NK-92 treated with Interleukin-12 subunit alpha and Interleukin-12 subunit beta, amount 100 ng/mL, for 24 hours (cell line): ENCODE measurements at regions not wholly inside any gene's neighbourhood (a gene's known extent, or its start where the extent isn't known, plus 50 kb on each side); places are given as distances from the start of the nearest gene placed in this dataset.

Experiments
- DNase-seq: peaks from one replicate; lab custom pipeline; 2025; lab: John Stamatoyannopoulos, UW

- no peak for DNase-seq
These were observed 232.7 kb upstream of the COPS8 start for GRCh38 chr2:236852977-236853374.

GRCh38 chr2:236853585-236854051 is 232.1 kb upstream of the COPS8 start:
- DNase-seq, result no peak

- DNase-seq, result no peak
These were observed 230.4 kb upstream of the COPS8 start for GRCh38 chr2:236855176-236855865.

GRCh38 chr2:236855866-236856847 is 229.5 kb upstream of the COPS8 start:
- DNase-seq, result no peak

GRCh38 chr2:236856848-236857235 is 228.8 kb upstream of the COPS8 start:
- no peak for DNase-seq

- no peak for DNase-seq
These were observed 228.4 kb upstream of the COPS8 start for GRCh38 chr2:236857246-236857645.

DNA sequence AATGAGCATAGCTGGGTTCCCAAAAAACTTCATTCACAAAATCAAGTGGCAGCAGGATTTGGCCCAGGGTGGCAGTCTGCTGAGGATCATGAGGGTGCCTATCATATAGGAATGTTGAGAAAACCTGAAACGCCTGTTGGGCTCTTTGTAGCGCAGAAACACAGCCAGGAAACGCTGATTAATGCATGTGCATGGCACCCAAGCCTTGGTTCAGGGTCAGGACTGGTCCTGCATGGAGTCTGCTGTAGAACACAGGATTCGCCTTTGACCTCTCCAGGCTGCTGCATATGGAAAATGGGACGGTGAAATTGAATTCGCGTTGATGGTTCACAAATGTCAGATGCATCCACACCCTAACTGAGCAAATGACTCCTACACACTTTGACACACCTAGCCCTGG is 227.9 kb upstream of the COPS8 start:
- no peak for DNase-seq

DNA sequence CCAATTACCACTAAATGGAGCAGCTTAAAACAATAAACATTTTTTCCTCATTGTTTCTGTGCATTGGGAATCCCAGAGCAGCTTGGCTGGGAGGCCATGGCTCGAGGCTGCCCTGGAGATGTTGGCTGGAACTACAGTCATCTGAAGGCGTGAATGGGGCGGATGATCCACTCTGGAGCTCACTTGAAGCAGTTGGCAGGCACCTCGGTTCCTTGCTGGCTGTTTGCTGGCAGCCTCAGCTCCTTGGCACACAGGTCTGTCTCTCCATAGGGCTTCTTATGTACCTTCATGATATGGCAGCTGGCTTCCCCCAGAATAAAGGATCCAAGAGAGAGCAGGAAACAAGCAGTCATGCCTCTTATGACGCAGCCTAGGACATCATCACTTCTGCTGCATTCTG is 227.0 kb upstream of the COPS8 start:
- DNase-seq, result no peak

GRCh38 chr2:236859908-236860307 is 225.8 kb upstream of the COPS8 start:
- no peak for DNase-seq

DNA sequence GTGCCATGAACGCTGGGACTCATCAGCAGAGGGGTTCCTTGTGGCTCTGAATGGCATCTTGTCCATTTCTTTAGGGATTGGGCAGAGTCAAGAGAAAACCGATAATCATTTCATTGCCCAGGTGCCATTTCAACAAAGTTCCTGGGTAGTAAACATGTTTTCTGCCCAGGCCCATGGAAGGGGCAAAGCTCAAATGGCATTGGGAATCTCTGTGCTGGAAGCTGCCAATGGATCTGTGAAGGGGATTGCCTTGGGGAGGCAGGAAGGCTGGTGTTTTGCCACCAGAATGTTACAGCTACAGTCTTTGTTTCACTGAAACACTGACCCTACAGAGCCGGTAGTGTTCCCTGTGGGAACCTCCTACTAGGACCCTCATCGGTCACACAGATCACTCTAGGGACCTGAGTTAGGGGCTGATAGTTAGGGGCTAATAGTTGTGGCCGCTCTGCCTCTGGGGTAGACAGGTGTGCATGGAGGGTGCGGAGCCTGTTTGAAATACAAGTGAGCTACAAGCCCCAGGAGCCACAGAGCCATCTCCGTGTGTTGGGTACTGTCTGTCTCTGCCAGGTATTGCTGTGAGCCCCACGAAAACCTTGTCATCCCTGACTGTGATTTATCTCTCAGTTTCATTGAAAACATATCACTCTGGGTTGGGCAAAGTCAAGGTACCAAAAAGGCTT is 224.4 kb upstream of the COPS8 start:
- no peak for DNase-seq

DNA sequence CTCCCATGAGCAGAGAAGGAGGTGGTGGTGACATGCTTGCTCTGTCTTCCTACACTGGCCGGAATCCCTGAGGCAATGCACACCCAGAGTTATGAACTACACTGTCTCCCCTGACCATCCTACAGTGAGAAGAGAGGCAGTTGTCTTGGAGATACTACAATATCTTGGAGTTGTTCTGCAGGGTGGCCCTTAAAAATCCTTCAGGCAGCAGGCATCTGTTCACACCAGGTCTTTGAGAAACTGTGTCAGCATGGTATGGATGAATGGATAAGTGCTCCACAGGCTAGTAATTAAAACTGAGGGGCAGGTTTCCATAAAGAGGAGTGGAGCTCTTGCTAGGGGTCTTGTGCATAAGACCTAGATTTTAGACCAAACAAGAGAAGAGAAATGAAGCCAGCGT is 223.7 kb upstream of the COPS8 start:
- no peak for DNase-seq

GRCh38 chr2:236862526-236862925 is 223.2 kb upstream of the COPS8 start:
- no peak for DNase-seq

DNA sequence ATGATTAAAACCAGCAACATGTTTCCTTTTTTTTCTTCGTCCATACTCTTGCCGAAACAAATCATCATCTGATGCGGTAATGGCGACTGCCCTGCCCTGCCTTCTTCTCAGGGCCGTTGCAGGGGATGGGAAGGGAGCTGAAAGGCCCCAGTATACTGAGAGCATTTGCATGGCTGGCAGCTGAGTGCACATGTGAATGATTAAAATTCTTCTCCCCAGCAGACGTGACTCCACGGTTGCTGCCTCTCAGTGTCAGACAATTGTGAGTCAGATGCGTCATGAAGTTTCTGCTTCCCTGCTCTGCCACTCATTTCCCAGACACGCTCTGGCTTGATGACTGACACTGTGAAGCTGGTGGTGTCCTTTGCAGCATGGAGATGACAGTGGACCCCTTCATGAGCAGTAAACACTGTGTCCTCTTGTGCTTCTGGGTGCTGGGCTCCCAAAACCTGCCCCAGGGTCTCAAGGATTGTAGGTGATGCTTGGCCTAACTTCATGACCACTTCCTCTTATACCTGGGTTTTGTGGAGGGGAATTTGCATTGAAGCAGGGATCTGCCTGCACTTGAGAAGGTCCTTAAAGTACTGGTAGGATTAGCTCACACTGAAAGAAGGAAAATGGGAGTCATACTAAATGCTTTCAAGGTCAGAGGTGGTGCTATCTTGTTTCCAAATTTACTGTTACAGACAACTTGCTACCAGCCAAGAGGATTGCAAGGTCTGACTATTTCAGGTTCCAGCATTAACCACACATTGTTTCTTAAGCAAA is 222.5 kb upstream of the COPS8 start:
- DNase-seq, result no peak

- DNase-seq, result no peak
These were observed 222.0 kb upstream of the COPS8 start for GRCh38 chr2:236863729-236864126.

DNA sequence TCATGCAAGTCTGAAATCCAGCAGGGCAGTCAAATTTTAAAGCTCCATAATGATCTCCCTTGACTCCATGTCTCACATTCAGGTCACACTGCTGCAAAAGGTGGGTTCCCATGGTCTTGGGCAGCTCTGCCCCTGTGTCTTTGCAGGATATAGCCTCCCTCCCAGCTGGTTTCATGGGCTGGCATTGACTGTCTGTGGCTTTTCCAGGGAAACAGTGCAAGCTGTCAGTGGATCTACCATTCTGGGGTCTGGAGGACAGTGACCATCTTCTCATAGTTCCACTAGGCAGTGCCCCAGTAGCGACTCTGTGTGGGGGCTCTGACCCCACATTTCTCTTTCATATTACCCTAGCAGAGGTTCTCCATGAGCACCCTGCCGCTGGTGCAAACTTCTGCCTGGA is 220.6 kb upstream of the COPS8 start:
- no peak for DNase-seq

GRCh38 chr2:236866542-236867340 is 218.9 kb upstream of the COPS8 start:
- DNase-seq, result no peak

DNA sequence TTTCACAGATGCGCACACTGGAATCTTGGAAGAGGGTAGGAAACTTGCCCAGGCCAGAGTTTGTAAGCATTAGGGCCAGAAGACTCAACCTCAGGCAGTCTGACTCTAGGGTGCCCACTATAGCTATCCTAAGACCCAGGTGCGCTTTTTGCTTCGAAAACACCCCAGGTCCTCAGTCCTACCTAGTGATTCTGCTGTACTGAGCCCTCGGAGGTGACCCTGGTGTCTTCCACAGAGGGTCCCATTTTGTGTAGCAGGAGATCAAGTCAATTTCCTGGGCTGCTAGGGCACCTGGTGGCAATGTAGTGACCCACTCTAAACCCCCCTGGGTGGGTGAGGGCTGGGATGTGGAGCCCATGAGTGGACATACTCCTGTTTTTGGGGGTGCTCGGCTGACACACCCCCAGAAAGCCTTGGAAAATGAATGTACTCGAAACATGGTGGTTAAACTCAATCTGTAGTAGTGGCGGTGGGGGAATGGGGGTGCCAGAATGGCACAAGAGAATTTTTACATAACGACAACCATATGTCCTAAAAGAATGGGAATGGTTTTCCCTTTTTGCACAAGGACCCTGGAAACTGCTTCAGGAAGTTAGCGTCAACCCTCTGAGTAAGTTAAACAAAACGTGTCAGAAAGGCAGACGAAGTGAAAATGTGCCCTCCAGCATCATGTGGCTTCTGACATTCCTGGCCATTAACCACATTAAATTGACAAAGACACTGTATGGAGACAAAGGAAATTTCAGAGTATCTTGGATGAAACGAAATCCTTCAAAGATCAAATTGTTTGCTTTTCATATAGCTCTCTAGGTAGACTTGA is 218.0 kb upstream of the COPS8 start:
- DNase-seq, result no peak

GRCh38 chr2:236870370-236870769 is 215.3 kb upstream of the COPS8 start:
- no peak for DNase-seq

DNA sequence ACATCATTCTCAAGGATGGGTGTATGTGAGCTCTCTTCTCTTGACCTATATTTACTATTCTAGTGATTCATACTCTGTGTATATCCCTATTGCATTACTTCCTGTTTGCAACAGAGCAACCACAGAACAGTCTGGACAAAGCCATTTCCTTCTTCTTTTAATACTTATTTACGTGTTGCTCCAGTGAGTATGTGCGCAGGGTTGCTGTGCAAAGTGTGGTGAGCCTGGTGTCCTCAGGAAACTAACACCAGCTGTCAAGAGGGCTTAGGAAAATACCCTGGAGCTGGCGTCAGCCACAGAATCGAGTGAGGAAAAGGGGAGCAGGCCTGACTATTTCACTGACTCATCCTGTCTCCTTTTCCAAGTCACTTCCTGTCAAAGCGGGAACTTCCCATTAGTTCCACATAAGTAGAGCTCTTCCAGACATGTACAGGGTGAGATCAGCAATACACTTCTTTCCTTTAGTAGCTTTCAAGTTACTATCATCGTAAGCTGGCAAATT is 214.1 kb upstream of the COPS8 start:
- peak; percentile 41 for DNase-seq

GRCh38 chr2:236872015-236872414 is 213.7 kb upstream of the COPS8 start:
- DNase-seq, result no peak
